Fibroblast of skin of right biceps (primary cell): ENCODE measurements at regions not wholly inside any gene's neighbourhood (a gene's known extent, or its start where the extent isn't known, plus 50 kb on each side); places are given as distances from the start of the nearest gene placed in this dataset.

Experiments
- DNase-seq: peaks from one replicate; pipeline ENCODE4 v3.0.0-alpha.2; 2013

DNA sequence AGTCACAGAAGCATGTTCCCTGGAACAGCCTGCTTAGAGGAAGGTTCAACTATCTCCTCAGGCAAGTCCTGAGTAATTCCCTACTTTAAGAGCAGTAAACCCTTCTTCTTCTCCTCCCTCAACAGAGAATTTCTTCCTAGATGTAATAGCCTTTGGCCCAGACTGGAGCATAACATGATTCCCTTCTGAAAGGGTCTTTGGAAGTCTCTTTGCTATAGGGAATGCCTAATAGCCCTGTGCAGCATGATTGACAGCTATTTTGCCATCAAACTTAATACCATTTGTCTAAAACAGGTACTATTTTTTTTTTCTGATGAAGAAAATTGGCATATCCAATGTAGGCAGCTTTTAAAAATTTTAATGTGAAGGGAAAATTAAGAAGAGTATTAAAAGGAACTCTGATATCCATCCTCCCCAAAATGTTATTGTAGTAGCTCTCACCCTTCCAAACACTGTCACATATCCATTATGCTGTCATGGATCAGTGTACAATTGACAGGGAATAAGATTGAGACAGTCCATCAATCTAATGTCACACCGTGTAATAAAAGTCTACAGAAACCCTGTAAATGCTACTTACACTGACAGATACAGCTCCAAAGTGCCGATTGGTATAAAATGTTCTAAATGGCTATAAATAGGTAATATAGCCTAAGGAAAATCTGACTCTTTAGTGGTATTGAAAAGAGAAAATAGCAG is 884.6 kb downstream of the TTLL7 start:
- no peak for DNase-seq

DNA sequence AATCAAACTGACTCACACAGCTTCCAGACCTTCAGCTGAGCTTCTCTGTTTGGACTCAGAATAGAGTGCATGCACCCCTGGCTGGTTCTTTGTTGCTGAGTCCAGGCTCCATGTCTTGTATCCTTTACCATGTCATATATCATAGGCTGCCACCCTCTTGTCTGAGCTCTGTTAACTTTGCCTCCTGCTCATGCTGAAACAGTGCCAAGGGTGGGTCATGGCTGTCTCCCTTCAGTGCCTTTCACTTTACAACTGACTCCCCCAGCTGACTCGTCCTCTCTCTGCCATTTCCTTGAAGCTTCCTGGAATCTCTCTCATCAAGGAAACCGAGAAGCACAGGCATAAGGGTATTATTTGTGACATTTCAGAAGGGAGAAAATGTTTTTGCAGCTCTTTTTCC is 885.3 kb downstream of the TTLL7 start:
- DNase-seq: peak; percentile 47

DNA sequence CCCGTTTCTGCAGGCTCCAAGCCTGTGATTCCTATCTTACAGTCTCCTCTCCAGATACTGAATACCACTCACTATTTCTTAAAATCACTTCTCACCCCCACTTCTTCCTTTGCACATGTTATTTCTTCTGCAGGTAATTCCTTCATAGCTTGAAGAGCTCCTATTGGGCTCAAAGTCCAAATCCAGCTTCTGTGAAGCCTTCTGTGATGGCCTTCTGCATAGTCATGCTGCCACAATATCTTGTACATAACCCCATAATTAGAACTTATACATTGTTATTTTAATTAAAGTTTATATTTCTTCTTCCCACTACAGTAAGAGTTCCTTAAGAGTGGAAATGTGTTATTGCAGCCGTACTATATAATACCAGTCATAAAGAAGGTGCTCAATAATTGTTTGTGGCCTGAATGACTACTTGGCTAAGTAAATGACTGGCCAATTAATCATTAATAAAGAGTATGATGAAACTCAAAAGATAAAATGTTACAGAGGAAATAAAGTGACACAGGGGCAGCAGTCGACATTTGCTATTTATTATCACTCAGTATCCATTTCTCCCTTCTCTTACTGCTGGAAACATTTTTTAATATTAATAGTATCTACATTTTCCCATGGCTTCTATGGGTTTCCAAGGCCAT is 886.6 kb downstream of the TTLL7 start:
- DNase-seq: no peak

DNA sequence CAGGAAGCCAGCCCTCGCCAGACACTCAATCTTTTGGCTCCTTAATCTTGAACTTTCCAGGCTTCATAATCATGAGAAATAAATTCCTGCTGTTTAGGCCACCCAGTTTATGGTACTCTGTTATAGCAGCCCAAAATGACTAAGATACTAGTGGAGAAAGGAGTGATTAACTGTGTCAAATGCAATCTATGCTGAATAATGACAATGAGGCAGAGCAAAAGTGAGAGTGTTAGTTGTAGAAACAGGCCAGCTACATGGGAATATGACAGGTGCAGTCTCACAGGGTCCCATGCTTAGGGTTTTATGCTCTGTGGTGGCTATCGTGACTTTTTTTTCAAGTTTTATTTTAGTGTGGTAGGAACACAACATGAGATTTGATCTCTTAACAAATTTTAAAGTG is 888.8 kb downstream of the TTLL7 start:
- DNase-seq: no peak

DNA sequence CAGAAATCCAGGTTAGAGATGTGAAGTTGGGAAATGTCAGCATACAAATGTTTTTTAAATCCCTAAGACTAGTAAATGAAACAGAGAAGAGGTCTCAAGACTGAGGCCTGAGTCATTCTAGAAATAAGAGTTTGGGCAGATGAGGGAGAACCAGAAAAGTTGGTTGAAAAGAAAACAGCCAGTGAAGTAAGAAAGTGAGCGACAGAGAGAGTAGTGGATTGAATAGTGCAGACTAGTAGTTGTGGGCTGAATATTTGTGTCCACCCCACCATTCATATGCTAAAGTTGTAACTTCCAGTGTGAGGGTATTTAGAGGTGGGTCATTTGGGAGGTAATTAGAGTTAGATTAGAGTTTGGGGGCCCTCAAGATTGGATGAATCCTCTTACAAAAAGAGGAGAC is 889.2 kb downstream of the TTLL7 start:
- DNase-seq: no peak

DNA sequence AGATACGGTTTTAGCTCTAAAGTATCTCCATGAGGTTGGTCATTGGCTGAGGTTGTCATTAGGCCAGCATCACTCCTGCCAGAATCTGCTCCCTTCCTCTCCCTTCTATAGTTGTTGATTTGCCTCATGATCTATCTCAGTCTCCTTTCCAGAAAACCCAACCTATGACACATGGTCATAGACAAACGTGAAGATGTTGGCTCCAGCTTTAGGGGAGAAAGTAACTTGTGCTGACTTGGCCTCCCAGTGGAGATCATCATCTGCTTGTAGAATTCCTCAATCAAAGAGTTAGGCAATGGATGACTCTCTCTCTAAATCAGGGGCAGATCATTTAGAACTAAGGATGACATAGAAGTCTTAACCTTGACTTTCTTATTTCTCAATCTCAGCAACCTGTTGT is 894.4 kb downstream of the TTLL7 start:
- DNase-seq: no peak

DNA sequence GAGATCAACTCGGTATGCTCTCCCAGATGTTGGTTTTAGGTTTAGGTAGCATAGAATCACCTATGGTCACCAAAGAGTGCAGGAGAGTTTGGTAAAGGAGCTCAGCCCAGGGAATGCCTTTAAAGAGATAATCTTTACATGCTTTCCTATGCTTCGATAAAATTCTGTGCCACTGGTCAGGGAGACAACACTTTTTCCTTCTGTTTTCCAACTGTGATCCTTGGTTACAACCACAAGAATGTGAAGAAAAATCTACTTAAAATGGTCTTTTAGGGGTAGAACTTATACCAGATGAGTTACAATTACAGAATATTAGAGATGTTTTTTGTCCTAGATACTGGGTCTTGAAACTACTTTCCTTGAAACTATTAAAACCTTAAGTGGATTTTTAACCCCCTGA is 895.6 kb downstream of the TTLL7 start:
- peak; percentile 57 for DNase-seq

DNA sequence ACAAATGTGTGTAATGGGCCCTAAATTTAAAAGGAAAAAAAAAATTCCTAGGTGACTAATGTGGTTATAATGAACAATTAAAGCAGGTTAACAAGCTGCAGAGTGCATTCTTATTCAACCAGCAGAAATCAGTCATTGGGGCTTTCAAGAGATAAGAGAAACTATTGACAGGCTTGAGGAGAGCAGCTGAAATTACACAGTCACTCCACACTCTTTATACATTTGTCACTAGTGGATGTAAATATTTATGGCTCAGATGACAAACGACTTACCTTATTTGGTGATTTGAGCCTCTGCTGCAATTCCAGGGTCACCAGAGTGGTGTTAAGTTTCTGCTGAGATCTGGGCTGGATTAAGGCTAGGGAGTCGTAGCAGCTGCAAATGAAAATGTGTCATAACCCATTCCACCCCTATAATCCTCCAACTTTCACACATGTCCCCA is 896.3 kb downstream of the TTLL7 start:
- peak; percentile 94 for DNase-seq

DNA sequence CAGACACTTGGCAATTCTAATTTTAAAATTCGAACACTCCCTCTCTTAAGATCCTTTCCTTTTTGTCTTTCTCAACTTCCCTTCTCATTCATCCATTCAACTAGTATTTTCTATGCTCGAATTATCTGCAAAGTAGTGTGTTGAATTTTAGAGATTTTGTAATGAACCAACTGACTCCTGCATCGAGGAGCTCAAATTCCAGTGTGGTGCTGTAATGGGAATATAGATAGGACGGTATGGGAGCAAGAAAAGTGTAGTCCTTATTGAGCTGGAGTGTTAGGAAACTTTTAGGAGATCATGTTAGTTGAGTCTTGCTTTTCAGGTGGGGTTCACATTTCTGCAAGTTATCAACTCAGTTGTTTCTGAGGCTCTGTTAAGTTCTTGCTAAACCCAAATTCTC is 897.5 kb downstream of the TTLL7 start:
- peak; percentile 30 for DNase-seq

DNA sequence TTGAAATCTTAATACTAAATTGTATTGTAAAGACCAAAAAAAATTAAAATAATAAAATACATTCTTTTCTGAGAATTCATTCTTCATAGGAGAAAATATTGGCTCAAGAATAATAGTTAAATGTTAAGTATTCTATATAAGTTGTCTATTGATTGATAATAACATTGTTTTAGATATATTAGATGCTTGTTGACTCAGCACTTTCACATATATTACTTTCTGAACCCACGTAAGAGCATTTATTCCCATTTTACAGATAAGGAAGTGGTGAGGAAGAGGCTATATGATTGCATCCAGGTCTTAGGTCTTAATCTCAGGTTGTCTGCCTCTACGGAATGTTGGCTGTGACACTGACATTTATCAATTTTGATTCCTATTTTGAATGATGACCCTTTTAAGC is 898.8 kb downstream of the TTLL7 start:
- no peak for DNase-seq

DNA sequence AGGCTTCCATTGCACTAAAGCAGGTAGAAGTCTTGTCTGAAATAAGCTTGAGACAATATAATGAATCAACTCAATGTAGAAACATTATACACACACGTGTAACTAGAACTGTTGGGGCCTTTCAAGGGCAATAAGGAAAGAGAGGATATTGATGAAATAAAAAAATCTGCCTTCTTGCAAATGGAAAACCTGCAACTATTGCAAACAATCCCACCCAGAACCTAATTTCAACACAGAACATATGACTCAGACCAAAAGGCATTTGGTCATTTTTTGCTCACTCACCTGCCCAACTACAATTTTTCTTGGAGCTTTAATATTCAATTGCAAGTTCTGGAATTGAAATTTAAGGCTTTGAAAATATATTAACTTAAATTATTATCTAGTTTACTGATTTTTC is 900.1 kb downstream of the TTLL7 start:
- no peak for DNase-seq

DNA sequence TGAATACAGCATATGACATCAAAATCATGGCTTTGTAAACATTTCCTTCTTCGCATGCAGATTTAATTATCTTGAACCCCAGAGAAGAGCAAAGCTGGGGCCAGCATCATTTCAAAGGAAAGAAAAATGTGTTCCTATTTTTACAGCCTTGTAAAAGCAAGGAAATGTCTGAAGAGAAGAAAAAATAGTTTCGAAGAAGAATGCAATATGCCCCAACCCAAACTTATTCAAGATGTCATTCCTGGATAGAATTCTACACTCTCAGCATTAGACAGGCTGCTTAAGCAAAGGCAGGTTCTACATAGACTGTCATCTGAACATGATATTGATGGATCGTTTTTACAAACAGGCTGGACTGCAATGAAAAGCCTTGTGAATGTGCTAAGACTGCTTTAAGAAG is 900.8 kb downstream of the TTLL7 start:
- peak; percentile 54 for DNase-seq

DNA sequence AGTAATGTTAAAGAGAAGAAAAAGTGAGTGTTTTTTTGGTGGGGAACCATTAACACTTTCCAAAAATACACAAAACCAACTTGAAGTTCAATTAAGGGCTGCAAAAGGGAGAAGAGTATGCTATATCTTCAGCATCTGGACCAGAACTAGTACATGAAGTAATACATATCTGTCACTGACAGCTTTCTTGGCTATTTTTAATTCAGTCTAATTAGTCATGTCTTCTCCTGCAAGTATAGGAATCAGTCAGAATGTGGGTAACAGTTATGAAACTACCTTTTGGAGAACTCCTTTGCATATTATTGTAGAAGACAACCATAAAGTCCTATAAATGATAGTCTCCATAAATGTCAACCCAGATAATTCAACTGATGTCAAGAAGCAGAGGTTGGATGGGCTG is 901.2 kb downstream of the TTLL7 start:
- DNase-seq: no peak

DNA sequence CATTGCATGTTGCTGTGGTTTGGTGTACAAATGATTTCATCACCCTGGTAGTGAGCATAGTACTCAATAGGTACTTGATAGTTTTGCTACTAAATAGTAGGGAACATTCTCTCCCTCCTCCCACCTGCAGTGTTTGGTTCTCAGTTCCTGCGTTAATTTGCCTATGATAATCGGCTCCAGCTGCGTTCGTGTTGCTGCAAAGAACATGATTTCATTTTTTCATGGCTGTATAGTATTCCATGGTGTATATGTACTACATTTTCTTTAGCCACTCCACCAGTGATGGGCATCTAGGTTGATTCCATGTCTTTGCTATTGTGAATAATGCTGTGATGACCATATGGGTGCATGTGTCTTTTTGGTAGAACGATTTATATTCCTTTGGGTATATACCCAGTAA is 903.4 kb downstream of the TTLL7 start:
- no peak for DNase-seq

DNA sequence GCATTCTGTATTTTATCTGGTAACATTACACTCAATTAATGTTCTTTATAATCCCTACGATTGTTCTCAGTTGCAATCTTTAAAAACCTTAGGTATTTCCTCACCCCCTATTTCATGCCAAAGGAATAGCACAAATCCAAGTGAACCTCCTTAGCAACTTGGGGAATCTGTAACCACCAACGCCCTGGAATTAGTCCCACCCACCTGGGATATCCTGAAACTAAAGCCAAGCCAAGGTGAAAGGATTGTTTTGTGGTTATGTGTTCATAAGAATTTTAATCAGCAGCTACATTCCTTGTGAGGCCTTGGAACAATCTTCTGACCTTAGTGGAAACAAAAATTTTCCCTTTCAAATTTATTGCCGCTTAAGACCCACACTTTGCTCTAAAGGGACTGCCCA is 908.7 kb downstream of the TTLL7 start:
- no peak for DNase-seq

DNA sequence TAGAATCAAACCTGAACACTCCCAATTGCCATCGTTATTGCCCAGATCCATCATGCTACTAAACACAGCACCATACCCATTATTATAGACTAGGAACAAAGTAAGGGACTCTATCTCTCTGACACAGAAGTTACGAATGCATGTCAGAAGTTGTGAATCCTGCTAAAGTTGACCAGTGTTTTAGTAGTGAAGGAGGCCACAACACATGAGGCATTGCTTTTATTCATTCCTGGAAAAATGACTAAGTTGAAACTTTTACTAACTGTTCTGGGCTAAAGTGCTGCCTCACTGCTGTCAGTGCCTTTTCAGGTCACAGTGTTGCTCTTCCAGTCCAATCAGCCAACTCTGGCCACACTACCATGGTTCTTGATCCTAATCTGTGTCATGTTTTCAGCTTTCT is 911.1 kb downstream of the TTLL7 start:
- DNase-seq: no peak

DNA sequence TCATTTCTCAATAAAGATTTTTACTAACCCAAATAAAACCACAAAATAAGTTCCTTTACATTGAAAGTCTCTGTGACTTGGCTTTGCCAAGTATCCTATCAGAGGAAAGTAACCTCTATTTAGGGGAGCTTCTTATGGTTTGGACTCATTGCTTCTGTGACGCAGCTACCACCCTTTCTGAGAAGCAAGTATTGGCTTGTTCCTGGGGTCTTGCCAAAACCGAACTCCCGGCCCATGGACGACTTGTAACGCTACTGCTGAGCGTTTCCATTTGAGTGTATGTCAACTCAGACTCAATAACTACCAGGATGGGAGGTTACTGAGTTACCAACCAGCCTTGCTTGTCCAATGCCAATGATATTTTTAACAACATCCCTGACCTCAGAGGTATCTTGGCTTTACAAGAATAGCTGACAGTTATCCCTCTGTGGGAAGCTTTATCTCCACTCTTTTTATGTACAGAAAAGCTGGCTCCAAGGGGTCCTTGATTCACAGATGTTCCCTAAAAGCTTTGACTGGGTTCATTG is 911.9 kb downstream of the TTLL7 start:
- DNase-seq: no peak

DNA sequence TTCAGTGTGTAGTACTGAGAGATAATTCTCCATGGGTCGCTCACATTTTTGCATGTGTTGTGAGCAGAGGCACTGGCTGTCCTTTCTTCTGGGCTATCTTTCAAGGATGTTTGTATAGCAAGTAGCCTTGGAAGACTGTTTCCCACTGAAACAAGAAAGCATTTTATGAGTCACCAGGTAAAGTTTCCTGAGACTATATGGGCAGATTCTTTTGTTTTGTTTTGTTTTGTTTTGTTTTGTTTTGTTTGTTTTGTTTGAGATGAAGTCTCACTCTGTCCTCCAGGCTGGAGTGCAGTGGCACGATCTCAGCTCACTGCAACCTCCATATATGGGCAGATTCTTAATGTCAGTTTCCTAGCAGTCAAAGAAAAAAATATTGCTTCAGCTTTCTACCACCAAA is 912.6 kb downstream of the TTLL7 start:
- DNase-seq: no peak

DNA sequence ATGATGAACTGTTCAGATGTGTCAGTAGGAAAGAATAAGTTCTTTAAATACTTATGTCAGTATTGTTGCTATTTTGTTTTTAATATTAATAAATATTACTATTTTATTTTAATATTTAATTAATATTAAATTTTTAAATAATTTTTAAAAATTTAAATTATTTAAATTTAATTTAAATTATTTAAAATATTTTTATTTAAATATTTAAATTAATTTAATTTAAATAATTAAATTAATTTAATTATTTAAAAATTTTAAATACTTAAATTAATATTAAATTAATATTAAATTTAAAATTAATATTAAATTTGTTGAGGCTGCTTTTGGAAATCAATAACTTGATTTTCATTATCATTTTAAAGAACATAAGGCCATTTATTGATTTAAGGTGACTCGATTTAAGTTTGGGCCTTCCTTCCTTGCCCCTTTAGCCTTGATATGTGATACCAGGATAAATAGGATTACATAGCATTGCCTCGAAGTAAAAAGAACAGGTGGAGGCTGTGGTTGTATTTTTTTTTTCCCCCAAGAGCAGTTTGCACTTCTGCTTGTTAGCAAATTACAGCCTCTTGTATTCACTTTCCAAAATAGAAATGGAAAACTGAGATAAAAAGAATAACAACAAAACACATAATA is 915.2 kb downstream of the TTLL7 start:
- no peak for DNase-seq

DNA sequence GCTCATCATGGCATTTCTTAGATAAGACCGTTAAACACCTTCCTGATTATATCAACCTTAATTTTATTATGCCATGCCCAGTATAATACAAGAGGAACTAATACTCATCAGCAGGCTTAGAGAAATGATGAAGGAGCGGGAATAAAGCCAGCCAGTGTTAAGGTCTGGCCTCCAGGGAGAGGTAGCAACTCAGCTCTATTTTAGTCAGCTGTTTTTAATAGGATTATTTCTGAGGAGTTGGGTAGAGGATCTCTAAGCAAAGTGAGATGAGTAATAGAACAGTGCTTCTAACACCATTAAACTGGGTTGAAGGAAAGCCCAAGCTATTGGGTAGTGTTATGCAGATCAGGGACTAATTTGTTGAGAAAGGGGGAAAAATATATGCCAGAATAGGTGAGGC is 921.5 kb downstream of the TTLL7 start:
- DNase-seq: no peak

DNA sequence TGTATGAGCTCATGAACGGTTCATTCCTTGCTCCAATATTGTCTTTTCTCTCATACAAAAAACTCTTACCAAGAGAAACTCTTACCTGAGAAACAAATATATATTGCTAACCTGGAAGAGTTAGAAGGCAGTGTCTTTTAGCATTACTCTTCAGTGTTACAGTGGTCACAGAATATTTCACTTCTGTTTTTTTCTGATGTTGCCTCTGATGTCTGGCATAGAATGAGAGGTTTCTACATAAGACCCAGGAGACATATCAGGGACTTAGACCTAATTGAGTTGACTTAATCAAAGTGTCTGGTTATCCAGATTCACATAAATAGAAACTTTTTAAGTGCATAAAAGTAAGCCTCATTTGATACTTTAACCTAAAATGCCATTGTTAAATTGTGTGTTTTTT is 923.8 kb downstream of the TTLL7 start:
- DNase-seq: no peak

DNA sequence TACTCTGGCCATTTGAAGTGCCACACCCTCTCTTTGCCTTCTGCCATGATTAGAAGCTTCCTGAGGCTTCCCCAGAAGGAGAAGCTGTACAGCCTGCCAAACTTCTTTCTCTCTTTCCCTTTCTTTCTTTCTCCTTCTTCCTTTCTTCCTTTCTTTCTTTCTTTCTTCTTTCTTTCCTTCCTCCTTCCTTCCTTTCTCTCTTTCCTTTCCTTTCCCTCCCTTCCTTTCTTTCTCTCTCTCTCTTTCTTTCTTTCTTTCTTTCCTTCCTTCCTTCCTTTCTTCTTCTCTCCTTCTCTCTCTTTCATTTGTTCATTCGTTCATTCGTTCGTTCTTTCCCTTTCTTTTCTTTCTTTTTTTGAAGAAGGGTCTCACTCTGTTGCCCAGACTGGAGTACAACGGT is 931.0 kb downstream of the TTLL7 start:
- no peak for DNase-seq

DNA sequence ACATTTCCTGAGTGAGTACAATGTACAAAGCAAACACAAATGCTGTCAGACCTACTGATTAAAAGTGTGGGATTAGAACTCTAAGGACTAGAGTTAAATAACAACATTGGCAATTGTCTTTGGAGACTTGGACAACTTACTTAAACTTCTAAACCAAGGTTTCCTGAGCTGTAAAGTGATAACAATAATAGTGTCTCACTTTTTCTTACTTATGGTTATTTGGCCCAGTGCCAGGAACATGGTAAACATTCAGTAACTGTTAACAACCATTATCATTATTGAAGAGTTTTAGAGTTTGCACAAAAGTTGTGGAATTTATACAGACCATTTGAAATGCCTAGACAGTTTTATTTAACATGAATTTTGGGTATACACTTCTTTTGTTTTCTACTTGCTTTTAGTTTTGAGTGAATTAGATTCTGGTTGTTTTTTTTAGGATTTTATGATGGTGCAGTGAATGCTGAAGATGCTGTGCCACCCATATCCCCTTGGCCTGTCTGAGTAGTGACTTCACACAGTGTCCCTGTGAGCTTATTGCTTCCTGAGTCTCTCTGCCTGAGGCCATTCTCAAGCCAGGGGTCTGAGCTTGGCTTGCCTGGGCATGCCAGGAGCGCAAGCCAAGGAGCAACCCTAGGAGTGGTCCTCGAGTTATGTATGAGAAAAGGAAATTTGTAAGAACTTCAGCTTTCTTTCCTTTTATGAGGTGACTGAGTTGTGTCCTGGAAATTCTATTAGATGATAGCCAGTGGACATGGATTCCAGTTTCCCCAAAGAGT is 932.8 kb downstream of the TTLL7 start:
- DNase-seq: no peak
